ENCODE measurements at regions not wholly inside any gene's neighbourhood (a gene's known extent, or its start where the extent isn't known, plus 50 kb on each side); places are given as distances from the start of the nearest gene placed in this dataset.

DNA sequence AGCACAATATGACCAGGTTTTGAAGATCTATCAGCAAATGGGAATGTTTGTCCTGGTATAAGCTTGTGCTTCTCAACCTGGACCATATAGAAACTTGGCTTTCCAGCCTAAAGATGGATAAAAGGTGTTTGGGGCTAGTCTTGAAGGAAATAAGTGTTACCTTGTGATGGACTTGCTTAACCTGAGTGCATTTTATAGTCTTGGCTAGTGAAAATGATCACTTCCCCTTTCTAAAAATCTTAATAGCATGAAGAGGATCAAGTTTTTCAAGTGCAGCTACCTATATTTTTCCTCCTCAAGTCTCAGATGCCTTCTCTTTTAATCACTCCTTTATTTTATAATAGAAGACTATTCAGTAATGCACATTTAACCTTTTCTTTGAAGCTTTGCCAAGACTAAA, 919.8 kb upstream of the SLITRK1 start:
- TF ChIP-seq CTCF (conservative IDR thresholded peaks at IDR 0.05; ENCODE audit: low read length) (no peak), EZH2phosphoT487 (IDR thresholded peaks at IDR 0.05; ENCODE audit: borderline replicate concordance, low read depth, low read length) (no peak)
